Cardiac fibroblast (primary cell): ENCODE measurements at regions not wholly inside any gene's neighbourhood (a gene's known extent, or its start where the extent isn't known, plus 50 kb on each side); places are given as distances from the start of the nearest gene placed in this dataset.

Experiments used
- DNase-seq, 2 donors: peaks; one replicate each; pipeline versions ENCODE4 v3.0.0 to v3.0.0-alpha.2; 2010; ENCODE audit warnings: low read depth in 2 of 2
- H3K4me3 ChIP-seq, 2 donors: replicated peaks in 1 of 2; 1 replicate in 1 of 2; 2 replicates in 1 of 2; pipeline ENCODE4 v1.5.1; 2011; ENCODE audit warnings: low read depth in 2 of 2, low read length in 2 of 2, mild to moderate bottlenecking in 2 of 2, moderate library complexity in 1 of 2
- TF ChIP-seq, protein P1 (sequence below): IDR thresholded peaks from one replicate; pipeline ENCODE4 v1.5.1; 2011; ENCODE audit warnings: low read depth, mild to moderate bottlenecking, low read length, inconsistent platforms

DNA sequence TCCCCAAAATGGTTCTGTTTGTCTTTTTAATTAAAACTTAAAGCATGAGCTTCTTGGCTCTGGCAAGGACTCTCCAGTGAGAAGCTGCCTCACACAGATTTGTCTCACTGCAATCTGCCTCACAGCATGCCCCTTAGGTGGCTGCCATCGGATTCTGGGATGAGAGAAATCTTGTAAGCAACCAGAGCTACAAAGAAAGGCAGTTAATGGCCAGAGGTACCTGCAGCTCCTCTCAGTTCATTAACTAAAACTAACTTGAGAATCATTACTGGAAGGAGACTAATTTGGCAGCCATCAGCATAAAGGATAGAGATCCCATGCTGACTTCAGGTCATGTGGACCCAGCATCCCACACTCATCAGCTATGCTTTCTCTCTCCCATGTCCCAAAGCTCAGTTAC lies 220.6 kb upstream of the DMAC1 start:
- no peak overlapping the region for H3K4me3 ChIP-seq
- DNase-seq = no peak
- TF ChIP-seq, protein P1, sequence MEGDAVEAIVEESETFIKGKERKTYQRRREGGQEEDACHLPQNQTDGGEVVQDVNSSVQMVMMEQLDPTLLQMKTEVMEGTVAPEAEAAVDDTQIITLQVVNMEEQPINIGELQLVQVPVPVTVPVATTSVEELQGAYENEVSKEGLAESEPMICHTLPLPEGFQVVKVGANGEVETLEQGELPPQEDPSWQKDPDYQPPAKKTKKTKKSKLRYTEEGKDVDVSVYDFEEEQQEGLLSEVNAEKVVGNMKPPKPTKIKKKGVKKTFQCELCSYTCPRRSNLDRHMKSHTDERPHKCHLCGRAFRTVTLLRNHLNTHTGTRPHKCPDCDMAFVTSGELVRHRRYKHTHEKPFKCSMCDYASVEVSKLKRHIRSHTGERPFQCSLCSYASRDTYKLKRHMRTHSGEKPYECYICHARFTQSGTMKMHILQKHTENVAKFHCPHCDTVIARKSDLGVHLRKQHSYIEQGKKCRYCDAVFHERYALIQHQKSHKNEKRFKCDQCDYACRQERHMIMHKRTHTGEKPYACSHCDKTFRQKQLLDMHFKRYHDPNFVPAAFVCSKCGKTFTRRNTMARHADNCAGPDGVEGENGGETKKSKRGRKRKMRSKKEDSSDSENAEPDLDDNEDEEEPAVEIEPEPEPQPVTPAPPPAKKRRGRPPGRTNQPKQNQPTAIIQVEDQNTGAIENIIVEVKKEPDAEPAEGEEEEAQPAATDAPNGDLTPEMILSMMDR = no peak

DNA sequence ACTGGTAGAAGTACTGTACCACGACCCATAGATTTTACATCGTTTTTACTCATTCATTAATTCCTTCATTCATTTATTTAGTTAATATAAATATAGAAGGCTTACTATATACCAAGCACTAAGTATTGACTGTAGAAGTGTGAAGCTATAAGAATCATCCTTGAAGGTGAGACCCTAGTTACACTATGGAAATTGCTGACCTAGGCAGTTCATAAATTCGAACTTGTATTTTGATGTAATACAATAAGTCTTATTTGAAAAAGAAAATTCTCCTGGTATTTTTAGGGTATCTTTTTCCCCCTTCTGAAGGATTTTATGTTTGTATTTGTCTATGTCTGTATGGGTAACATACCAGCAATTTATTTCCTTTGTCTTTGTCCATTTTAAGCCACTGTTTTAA lies 220.1 kb upstream of the DMAC1 start:
- TF ChIP-seq, protein P1 = no peak
- no peak for DNase-seq
- H3K4me3 ChIP-seq = no peak overlapping the region

DNA sequence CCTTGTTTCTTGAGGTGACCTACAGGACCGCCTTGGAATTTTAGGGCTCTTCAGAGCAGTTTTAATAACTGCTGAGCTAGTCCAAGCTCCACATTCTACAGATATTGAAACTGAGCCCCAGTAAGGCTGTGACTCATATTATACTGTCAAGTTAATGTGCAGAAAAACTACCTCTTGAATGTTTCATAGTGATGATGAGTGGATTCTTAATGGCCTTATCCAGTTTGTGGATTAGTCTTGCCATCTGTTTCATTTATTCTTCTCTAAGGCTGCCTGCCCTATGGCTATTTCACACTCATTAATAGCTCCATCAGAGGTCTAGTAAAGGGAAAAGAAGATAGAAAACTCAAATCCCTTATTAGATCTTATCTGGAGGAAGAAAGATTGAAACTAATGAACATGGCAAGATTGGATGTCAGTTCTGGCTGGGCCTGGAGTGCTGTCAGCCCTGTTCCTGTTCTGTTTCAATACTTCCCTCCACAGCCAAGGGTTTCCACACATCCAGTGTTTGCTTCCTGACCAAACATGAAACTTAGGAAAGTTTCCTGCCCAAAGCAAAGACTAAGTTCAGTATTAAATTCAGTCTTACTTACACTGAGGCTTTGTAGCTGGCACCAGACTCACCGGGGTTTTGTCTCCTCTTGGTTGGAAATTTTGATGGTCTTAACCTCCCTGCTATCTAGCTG lies 215.6 kb upstream of the DMAC1 start:
- no peak for DNase-seq
- TF ChIP-seq, protein P1 = no peak
- H3K4me3 ChIP-seq = no peak overlapping the region

DNA sequence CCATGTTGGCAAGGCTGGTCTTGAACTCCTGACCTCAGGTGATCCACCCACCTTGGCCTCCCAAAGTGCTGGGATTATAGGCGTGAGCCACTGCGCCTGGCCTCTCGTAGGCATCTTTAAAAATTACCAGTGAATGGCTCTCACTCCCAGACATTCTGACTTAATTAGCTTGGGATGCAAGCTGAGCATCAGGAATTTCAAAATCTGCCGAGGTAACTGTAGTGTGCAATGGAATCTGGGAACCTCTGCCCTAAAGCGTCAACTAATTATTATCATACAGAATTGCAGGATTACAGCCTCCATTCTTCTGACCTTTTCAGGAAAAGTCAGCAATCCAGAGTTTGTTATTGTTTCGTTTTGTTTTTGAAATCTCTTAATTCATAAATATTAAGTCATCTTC lies 213.4 kb upstream of the DMAC1 start:
- TF ChIP-seq, protein P1 = no peak
- no peak overlapping the region for H3K4me3 ChIP-seq
- DNase-seq = no peak

DNA sequence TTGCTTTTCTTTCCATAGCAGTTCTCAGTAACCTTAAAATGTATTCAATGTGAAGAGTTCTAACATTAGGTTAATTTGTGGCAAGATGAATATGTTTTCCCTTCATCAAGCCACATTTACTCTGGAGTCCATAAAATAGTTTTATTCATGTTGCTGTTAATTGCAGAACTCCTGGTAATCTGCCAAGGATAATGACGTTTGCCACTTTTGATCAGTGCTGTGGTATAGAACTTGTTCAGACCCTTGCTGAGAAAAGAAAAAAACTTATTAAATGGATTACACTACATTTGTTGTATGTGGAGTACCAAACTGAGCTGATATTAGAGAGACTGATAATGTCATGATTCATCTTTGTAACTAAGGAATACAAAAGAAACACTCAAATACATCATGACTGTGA lies 212.4 kb upstream of the DMAC1 start:
- no peak for DNase-seq
- TF ChIP-seq, protein P1 = no peak
- no peak overlapping the region for H3K4me3 ChIP-seq

DNA sequence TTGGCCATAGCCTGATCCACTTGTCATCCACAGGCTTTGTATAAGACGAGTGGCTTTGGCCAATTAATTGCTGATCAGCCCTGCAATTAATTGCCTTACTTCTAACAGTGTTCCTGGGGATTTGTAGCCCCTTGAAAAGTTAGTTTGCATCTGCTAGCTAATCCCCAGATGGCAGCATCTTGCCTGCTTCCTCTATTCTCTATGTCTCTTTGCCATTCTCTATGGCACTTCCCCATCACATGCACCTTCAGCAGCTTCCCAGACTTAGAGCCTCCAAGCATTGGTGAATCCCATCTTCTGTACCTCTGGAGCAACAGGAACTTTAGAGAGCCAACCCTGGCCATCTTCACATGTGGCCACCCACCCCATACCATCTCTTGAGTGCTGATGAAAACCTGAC lies 197.0 kb upstream of the DMAC1 start:
- no peak for DNase-seq
- TF ChIP-seq, protein P1 = no peak
- H3K4me3 ChIP-seq = no peak overlapping the region
